GM23248 (cell line): ENCODE measurements at regions not wholly inside any gene's neighbourhood (a gene's known extent, or its start where the extent isn't known, plus 50 kb on each side); places are given as distances from the start of the nearest gene placed in this dataset.

Experiments
- EZH2 ChIP-seq: fragments of 200-600 bp; sonication (generic); IDR thresholded peaks from 2 replicates; pipeline ENCODE4 v1.6.1; 2018; ENCODE audit warnings: antibody characterized with exemption, mild to moderate bottlenecking; ENCODE audit not compliant: insufficient read depth, poor library complexity, severe bottlenecking
- EZH2phosphoT487 ChIP-seq: fragments of 200-600 bp; sonication (generic); IDR thresholded peaks from 2 replicates; pipeline ENCODE4 v1.6.1; 2018; ENCODE audit warnings: antibody characterized with exemption, moderate library complexity, mild to moderate bottlenecking, low read depth; ENCODE audit not compliant: insufficient read depth

DNA sequence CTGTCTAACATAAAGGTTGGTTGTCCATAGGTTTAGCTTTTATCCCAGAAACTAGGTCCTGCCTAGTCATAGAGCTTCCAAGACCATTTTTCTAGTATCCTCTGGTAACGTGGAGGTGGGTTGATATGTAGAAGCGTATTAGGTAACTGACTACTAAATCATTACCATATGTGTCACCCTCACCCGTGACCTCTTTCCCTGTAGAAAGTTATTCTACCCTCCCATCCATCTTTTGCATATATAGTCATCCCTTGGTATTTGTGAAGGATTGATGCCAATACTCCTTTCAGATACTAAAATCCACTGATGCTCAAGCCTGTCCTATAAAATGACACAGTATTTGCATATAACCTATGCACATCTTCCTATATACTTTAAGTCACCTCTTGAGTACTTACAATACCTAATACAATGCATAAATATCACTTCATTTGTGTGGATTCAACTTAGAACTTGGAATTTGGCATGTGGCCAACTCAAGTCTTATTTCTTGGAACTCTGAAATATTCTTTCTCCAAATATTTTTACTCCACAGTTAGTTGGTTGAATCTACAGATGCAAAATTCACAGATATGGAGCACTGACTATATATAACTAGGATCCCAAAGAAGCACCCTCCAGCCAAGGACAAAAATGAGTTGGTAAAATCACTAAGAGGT, 497.0 kb upstream of the TENM4 start:
- TF ChIP-seq EZH2phosphoT487 (no peak), EZH2 (no peak)
